Thyroid gland (tissue), 4 donors: ENCODE measurements at regions not wholly inside any gene's neighbourhood (a gene's known extent, or its start where the extent isn't known, plus 50 kb on each side); places are given as distances from the start of the nearest gene placed in this dataset.

Experiments used
- CTCF ChIP-seq, 6 experiments: fragments of 200-600 bp in 3 of 6; fragments of 450-650 bp in 3 of 6; sonication (generic) in 3 of 6; IDR thresholded peaks; one replicate each; pipeline ENCODE4 v1.5.1; 2016 to 2019; ENCODE audit warnings: antibody characterized with exemption in 6 of 6, mild to moderate bottlenecking in 2 of 6, inconsistent platforms in 1 of 6, moderate library complexity in 1 of 6
- POLR2A ChIP-seq, 2 donors: fragments of 450-650 bp; IDR thresholded peaks; one replicate each; pipeline ENCODE4 v1.6.1; 2017; ENCODE audit warnings: antibody characterized with exemption in 2 of 2, mild to moderate bottlenecking in 2 of 2, moderate library complexity in 1 of 2

- TF ChIP-seq CTCF (IDR thresholded peaks at IDR 0.05) (no peak), POLR2A (IDR thresholded peaks at IDR 0.05) (no peak)
Observed at GRCh38 chr2:188028739-188029138, 262.9 kb upstream of the GULP1 start.
